ENCODE measurements at regions not wholly inside any gene's neighbourhood (a gene's known extent, or its start where the extent isn't known, plus 50 kb on each side); places are given as distances from the start of the nearest gene placed in this dataset.

DNA sequence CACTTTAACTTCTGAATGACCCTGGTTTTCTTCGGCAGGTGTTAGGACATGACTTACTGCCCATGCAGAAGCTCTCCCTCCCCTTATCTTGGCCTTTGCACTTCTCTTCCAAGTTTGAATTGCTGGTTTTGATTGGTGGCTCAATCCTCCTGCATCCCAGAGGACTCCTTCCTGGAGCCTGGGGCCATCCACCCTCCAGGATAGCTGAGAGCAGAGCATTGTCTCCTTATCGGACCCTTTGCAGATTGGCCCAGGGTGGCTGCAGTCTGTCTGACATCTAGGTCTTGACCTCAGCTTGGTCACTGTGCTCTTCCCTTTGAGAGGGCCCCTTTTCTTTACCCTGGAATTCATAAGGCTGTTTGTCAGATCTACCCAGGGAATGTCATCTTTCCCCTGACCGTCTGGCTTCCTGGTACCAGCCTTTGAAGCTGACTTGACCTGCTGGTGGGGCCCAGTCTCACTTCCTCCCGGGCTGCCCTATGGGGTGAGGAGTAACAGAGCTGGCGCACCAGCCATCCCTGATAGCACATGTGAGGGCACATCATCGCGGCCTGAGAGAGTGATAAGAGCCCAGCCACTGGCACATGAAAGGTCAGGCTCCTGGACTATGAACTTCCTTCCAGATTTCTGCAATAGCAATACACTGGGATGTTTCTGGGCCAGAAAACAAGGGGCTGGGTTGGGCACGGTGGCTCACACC is 172.9 kb upstream of the UBL3 start:
- H3K79me2 ChIP-seq (ENCODE audit: insufficient read depth, low read depth, low read length): no peaks in the 10 kb centered on the region
- no peaks in the 10 kb centered on the region for H3K9me3 ChIP-seq (ENCODE audit: low read length)
- no peak overlapping the region for H3K4me2 ChIP-seq (ENCODE audit: low read length)
- H3K9me2 ChIP-seq (ENCODE audit: insufficient read depth, low read length): no peaks in the 10 kb centered on the region
- ChIA-PET POLR2A (no interaction called here), CTCF (ENCODE audit: unreplicated experiment) (no interaction called here)
- no peak overlapping the region for H3K4me3 ChIP-seq (ENCODE audit: low read depth, low read length, poor library complexity, severe bottlenecking)
- intact Hi-C loops (cut with micrococcal nuclease; ENCODE audit: unreplicated experiment): no loop called here
- no peak for DNase-seq (ENCODE audit: low spot score)
- no TSS peak for BruUV-seq (replicated peaks)
- no peak for TF ChIP-seq EZH2phosphoT487 (IDR thresholded peaks at IDR 0.05; ENCODE audit: borderline replicate concordance, low read depth, low read length)
- TF ChIP-seq, protein P1, sequence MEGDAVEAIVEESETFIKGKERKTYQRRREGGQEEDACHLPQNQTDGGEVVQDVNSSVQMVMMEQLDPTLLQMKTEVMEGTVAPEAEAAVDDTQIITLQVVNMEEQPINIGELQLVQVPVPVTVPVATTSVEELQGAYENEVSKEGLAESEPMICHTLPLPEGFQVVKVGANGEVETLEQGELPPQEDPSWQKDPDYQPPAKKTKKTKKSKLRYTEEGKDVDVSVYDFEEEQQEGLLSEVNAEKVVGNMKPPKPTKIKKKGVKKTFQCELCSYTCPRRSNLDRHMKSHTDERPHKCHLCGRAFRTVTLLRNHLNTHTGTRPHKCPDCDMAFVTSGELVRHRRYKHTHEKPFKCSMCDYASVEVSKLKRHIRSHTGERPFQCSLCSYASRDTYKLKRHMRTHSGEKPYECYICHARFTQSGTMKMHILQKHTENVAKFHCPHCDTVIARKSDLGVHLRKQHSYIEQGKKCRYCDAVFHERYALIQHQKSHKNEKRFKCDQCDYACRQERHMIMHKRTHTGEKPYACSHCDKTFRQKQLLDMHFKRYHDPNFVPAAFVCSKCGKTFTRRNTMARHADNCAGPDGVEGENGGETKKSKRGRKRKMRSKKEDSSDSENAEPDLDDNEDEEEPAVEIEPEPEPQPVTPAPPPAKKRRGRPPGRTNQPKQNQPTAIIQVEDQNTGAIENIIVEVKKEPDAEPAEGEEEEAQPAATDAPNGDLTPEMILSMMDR (conservative IDR thresholded peaks at IDR 0.05; ENCODE audit: low read length): no peak
- no peak overlapping the region for H3K27ac ChIP-seq (ENCODE audit: low read depth, low read length, poor library complexity, severe bottlenecking)
- H3K4me1 ChIP-seq (ENCODE audit: insufficient read depth, low read length, poor library complexity, severe bottlenecking): no peaks in the 10 kb centered on the region
- no peaks in the 10 kb centered on the region for H4K20me1 ChIP-seq (ENCODE audit: insufficient read depth, low read length)
- H2AFZ ChIP-seq (ENCODE audit: low read length): no peak overlapping the region
- no peaks in the 10 kb centered on the region for H3K36me3 ChIP-seq (ENCODE audit: insufficient read depth, low read length)

DNA sequence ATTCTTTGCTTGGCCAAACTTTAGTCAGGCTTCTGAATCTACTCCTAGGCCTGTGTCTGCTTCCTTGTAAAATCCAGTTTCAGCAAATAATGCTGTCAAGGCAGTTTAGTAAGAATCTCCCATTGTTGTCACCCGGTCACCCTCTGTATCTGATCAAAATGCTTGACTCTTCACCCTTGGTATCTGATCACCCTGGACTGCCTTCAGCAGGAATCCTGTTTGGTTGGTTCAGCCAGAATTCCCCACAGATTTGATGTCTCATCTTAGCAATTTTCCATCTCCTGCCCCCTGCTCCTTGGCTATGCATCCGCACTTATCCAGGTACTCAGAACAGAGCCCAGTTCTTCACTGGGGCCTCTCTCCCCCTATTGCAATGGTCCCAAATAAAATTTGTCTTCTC is 172.4 kb upstream of the UBL3 start:
- Histone ChIP-seq H3K79me2 (ENCODE audit: insufficient read depth, low read depth, low read length) (no peaks in the 10 kb centered on the region), H3K27ac (ENCODE audit: low read depth, low read length, poor library complexity, severe bottlenecking) (no peak overlapping the region), H3K9me2 (ENCODE audit: insufficient read depth, low read length) (no peaks in the 10 kb centered on the region), H3K36me3 (ENCODE audit: insufficient read depth, low read length) (no peaks in the 10 kb centered on the region), H3K4me1 (ENCODE audit: insufficient read depth, low read length, poor library complexity, severe bottlenecking) (no peaks in the 10 kb centered on the region), H3K4me3 (ENCODE audit: low read depth, low read length, poor library complexity, severe bottlenecking) (no peak overlapping the region), H3K9me3 (ENCODE audit: low read length) (no peaks in the 10 kb centered on the region), H2AFZ (ENCODE audit: low read length) (no peak overlapping the region), H4K20me1 (ENCODE audit: insufficient read depth, low read length) (no peaks in the 10 kb centered on the region), H3K4me2 (ENCODE audit: low read length) (no peak overlapping the region)
- no TSS peak for BruUV-seq (replicated peaks)
- DNase-seq (ENCODE audit: low spot score): no peak
- ChIA-PET POLR2A (no interaction called here), CTCF (ENCODE audit: unreplicated experiment) (no interaction called here)
- TF ChIP-seq EZH2phosphoT487 (IDR thresholded peaks at IDR 0.05; ENCODE audit: borderline replicate concordance, low read depth, low read length): no peak
- TF ChIP-seq, protein P1 (conservative IDR thresholded peaks at IDR 0.05; ENCODE audit: low read length): no peak
- intact Hi-C loops (cut with micrococcal nuclease; ENCODE audit: unreplicated experiment): no loop called here

DNA sequence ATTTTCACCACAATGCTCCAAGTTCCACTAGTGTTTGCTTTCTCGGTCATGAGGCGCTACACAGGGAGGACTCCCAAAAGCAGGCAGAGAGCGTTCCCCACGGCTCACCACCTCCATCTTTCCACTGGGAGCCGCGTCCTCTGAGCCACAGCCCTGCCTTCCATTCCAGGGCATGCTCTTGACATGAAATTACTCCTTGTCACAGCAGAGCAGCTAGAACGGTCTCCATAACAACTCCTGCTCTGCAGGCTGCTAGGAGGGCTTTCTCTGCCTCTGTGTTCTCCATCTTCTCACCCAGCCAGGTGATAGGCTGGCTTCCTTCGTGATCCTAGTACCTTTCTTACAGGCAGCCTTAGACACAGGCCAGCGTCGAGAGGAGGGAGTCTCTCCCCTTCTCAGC is 171.8 kb upstream of the UBL3 start:
- no peaks in the 10 kb centered on the region for H3K9me2 ChIP-seq (ENCODE audit: insufficient read depth, low read length)
- no peaks in the 10 kb centered on the region for H3K79me2 ChIP-seq (ENCODE audit: insufficient read depth, low read depth, low read length)
- no peaks in the 10 kb centered on the region for H3K36me3 ChIP-seq (ENCODE audit: insufficient read depth, low read length)
- TF ChIP-seq, protein P1 (conservative IDR thresholded peaks at IDR 0.05; ENCODE audit: low read length): no peak
- TF ChIP-seq EZH2phosphoT487 (IDR thresholded peaks at IDR 0.05; ENCODE audit: borderline replicate concordance, low read depth, low read length): no peak
- ChIA-PET POLR2A (no interaction called here), CTCF (ENCODE audit: unreplicated experiment) (no interaction called here)
- no peaks in the 10 kb centered on the region for H3K4me1 ChIP-seq (ENCODE audit: insufficient read depth, low read length, poor library complexity, severe bottlenecking)
- intact Hi-C loops (cut with micrococcal nuclease; ENCODE audit: unreplicated experiment): no loop called here
- no peak overlapping the region for H3K27ac ChIP-seq (ENCODE audit: low read depth, low read length, poor library complexity, severe bottlenecking)
- no peak for DNase-seq (ENCODE audit: low spot score)
- no peaks in the 10 kb centered on the region for H3K9me3 ChIP-seq (ENCODE audit: low read length)
- H3K4me3 ChIP-seq (ENCODE audit: low read depth, low read length, poor library complexity, severe bottlenecking): no peak overlapping the region
- no TSS peak for BruUV-seq (replicated peaks)
- H4K20me1 ChIP-seq (ENCODE audit: insufficient read depth, low read length): no peaks in the 10 kb centered on the region
- no peak overlapping the region for H2AFZ ChIP-seq (ENCODE audit: low read length)
- no peak overlapping the region for H3K4me2 ChIP-seq (ENCODE audit: low read length)

All from OCI-LY7 (cell line).